GM19025 (cell line): ENCODE measurements at regions not wholly inside any gene's neighbourhood (a gene's known extent, or its start where the extent isn't known, plus 50 kb on each side); places are given as distances from the start of the nearest gene placed in this dataset.

ENCODE experiments used
- ATAC-seq: cut with Tn5 transposase; IDR thresholded peaks from one replicate; pipeline ENCODE4 v1.9.1; 2021; ENCODE audit warnings: mild to moderate bottlenecking, low read depth, moderate library complexity; ENCODE audit not compliant: unreplicated experiment

GRCh38 chr11:92642177-92642931 lies 327.1 kb upstream of the MTNR1B start:
- ATAC-seq, result no peak

- no peak for ATAC-seq
These were observed 325.6 kb upstream of the MTNR1B start for GRCh38 chr11:92643827-92644226.

GRCh38 chr11:92644595-92645445 lies 324.6 kb upstream of the MTNR1B start:
- no peak for ATAC-seq

GRCh38 chr11:92651159-92651558 lies 318.3 kb upstream of the MTNR1B start:
- ATAC-seq, result no peak

- ATAC-seq, result no peak
These were observed 316.0 kb upstream of the MTNR1B start for GRCh38 chr11:92653454-92653853.

- no peak for ATAC-seq
These were observed 312.7 kb upstream of the MTNR1B start for GRCh38 chr11:92656783-92657182.

- ATAC-seq, result no peak
These were observed 312.2 kb upstream of the MTNR1B start for GRCh38 chr11:92657226-92657625.

- ATAC-seq, result no peak
These were observed 310.7 kb upstream of the MTNR1B start for GRCh38 chr11:92658733-92659132.

GRCh38 chr11:92659793-92660192 lies 309.7 kb upstream of the MTNR1B start:
- ATAC-seq, result no peak

GRCh38 chr11:92662601-92663360 lies 306.7 kb upstream of the MTNR1B start:
- ATAC-seq, result no peak

- no peak for ATAC-seq
These were observed 305.9 kb upstream of the MTNR1B start for GRCh38 chr11:92663539-92663938.

GRCh38 chr11:92667486-92668152 lies 301.8 kb upstream of the MTNR1B start:
- no peak for ATAC-seq

- ATAC-seq, result no peak
These were observed 299.1 kb upstream of the MTNR1B start for GRCh38 chr11:92670308-92670890.

GRCh38 chr11:92671081-92671480 lies 298.4 kb upstream of the MTNR1B start:
- no peak for ATAC-seq

- no peak for ATAC-seq
These were observed 294.1 kb upstream of the MTNR1B start for GRCh38 chr11:92675303-92675702.

GRCh38 chr11:92675810-92676209 lies 293.6 kb upstream of the MTNR1B start:
- ATAC-seq, result no peak

- no peak for ATAC-seq
These were observed 291.3 kb upstream of the MTNR1B start for GRCh38 chr11:92678008-92678611.

GRCh38 chr11:92681586-92681985 lies 287.9 kb upstream of the MTNR1B start:
- no peak for ATAC-seq

GRCh38 chr11:92682136-92682535 lies 287.3 kb upstream of the MTNR1B start:
- ATAC-seq, result no peak

GRCh38 chr11:92682952-92683351 lies 286.5 kb upstream of the MTNR1B start:
- no peak for ATAC-seq
